IMR-90 (cell line): ENCODE measurements at regions not wholly inside any gene's neighbourhood (a gene's known extent, or its start where the extent isn't known, plus 50 kb on each side); places are given as distances from the start of the nearest gene placed in this dataset.

Source experiments
- ATAC-seq: fragments of 200-7000 bp; cut with Tn5 transposase; 2 replicates; pipeline ENCODE4 v1.9.1; 2020; ENCODE audit warnings: low read depth, mild to moderate bottlenecking, moderate library complexity
- BruUV-seq: library from RNA; stranded (reverse); fragments of 400-500 nt; replicated peaks from 2 replicates; lab custom pipeline; 2021; lab: Mats Ljungman, UMichigan
- CTCF ChIA-PET: fragments of 300-600 bp; formaldehyde crosslinking; extraction: SDS; loops from one replicate; lab custom pipeline; 2021; ENCODE audit warnings: antibody characterized with exemption; lab: Yijun Ruan, JAX
- POLR2A ChIA-PET: fragments of 300-600 bp; sonication (Branson Sonifier 250); formaldehyde crosslinking; loops from one replicate; lab custom pipeline; 2022; ENCODE audit warnings: antibody characterized with exemption; ENCODE audit not compliant: unreplicated experiment; lab: Charles Lee
- DNase-seq: peaks from one replicate; pipeline ENCODE4 v3.0.0; 2013
- H2AFZ ChIP-seq: replicated peaks from 2 replicates; pipeline ENCODE3; 2013; ENCODE audit warnings: low read length, mild to moderate bottlenecking; ENCODE audit not compliant: poor library complexity
- H2AK5ac ChIP-seq: 2 replicates; pipeline ENCODE4 v1.6.1; 2013; ENCODE audit warnings: low read depth, low read length, inconsistent platforms
- H2AK9ac ChIP-seq: replicated peaks from 2 replicates; pipeline ENCODE3; 2013; ENCODE audit warnings: mild to moderate bottlenecking, low read depth, low read length, moderate library complexity; ENCODE audit not compliant: poor library complexity
- H2BK120ac ChIP-seq: 2 replicates; pipeline ENCODE4 v1.6.1; 2013; ENCODE audit warnings: low read depth, low read length, inconsistent platforms
- H2BK15ac ChIP-seq: 3 replicates; pipeline ENCODE4 v1.6.1; 2013; ENCODE audit warnings: low read depth, low read length, inconsistent platforms
- H2BK20ac ChIP-seq: 2 replicates; pipeline ENCODE4 v1.6.1; 2013; ENCODE audit warnings: low read depth, mild to moderate bottlenecking, inconsistent platforms, low read length, moderate library complexity
- H2BK5ac ChIP-seq: 2 replicates; pipeline ENCODE4 v1.6.1; 2013; ENCODE audit warnings: mild to moderate bottlenecking, low read depth, low read length, inconsistent platforms; ENCODE audit not compliant: poor library complexity, severe bottlenecking
- H3K14ac ChIP-seq: replicated peaks from 2 replicates; pipeline ENCODE4 v1.6.1; 2013; ENCODE audit warnings: low read depth, low read length, inconsistent platforms
- H3K18ac ChIP-seq: 2 replicates; pipeline ENCODE4 v1.6.1; 2013; ENCODE audit warnings: low read depth, low read length, control low read depth
- H3K23ac ChIP-seq: 2 replicates; pipeline ENCODE4 v1.6.1; 2013; ENCODE audit warnings: low read depth, low read length, inconsistent platforms
- H3K27ac ChIP-seq: 2 replicates; pipeline ENCODE4 v1.5.1; 2013; ENCODE audit warnings: mild to moderate bottlenecking, control low read depth, low read length; ENCODE audit not compliant: insufficient read depth
- H3K27me3 ChIP-seq: 2 replicates; pipeline ENCODE4 v1.6.1; 2013; ENCODE audit warnings: low read length; ENCODE audit not compliant: control insufficient read depth, insufficient read depth
- H3K36me3 ChIP-seq: 2 replicates; pipeline ENCODE4 v1.6.1; 2013; ENCODE audit warnings: low read length, mixed read lengths; ENCODE audit not compliant: control insufficient read depth, insufficient read depth
- H3K4ac ChIP-seq: 2 replicates; pipeline ENCODE4 v1.6.1; 2013; ENCODE audit warnings: low read depth, low read length, inconsistent platforms
- H3K4me1 ChIP-seq: 2 replicates; pipeline ENCODE4 v1.6.1; 2013; ENCODE audit warnings: low read length, mixed read lengths; ENCODE audit not compliant: control insufficient read depth, insufficient read depth
- H3K4me2 ChIP-seq: 2 replicates; pipeline ENCODE4 v1.6.1; 2013; ENCODE audit warnings: low read depth, mild to moderate bottlenecking, control low read depth, low read length, moderate library complexity
- H3K4me3 ChIP-seq: 2 replicates; pipeline ENCODE4 v1.5.1; 2013; ENCODE audit warnings: low read depth, mild to moderate bottlenecking, control low read depth, low read length, moderate library complexity; ENCODE audit not compliant: insufficient read depth
- H3K56ac ChIP-seq: 2 replicates; pipeline ENCODE4 v1.6.1; 2013; ENCODE audit warnings: low read length, inconsistent platforms; ENCODE audit not compliant: insufficient read depth; ENCODE audit errors: extremely low read depth
- H3K79me1 ChIP-seq, 2 experiments: 2 replicates each; pipeline ENCODE4 v1.6.1; 2013; ENCODE audit warnings: low read length in 2 of 2, inconsistent platforms in 1 of 2, low read depth in 1 of 2
- H3K9ac ChIP-seq: 2 replicates; pipeline ENCODE4 v1.6.1; 2013; ENCODE audit warnings: low read depth, low read length, control low read depth
- H3K9me1 ChIP-seq: 2 replicates; pipeline ENCODE4 v1.6.1; 2013; ENCODE audit warnings: low read length, inconsistent platforms; ENCODE audit not compliant: insufficient read depth
- H3K9me3 ChIP-seq: 2 replicates; pipeline ENCODE4 v1.6.1; 2013; ENCODE audit warnings: low read length; ENCODE audit not compliant: control insufficient read depth, insufficient read depth
- H4K20me1 ChIP-seq: 2 replicates; pipeline ENCODE4 v1.6.1; 2013; ENCODE audit warnings: low read length, inconsistent platforms; ENCODE audit not compliant: insufficient read depth
- H4K5ac ChIP-seq: 2 replicates; pipeline ENCODE4 v1.6.1; 2013; ENCODE audit warnings: mild to moderate bottlenecking, low read depth, low read length, control low read depth
- H4K8ac ChIP-seq, 2 experiments: 2 replicates each; pipeline ENCODE4 v1.6.1; 2013; ENCODE audit warnings: low read depth in 2 of 2, low read length in 2 of 2, control low read depth in 1 of 2, inconsistent platforms in 1 of 2
- H4K91ac ChIP-seq: 2 replicates; pipeline ENCODE4 v1.6.1; 2013; ENCODE audit warnings: low read depth, low read length, inconsistent platforms; ENCODE audit not compliant: insufficient read depth
- BHLHE40 ChIP-seq: fragments of 150-350 bp; IDR thresholded peaks from 2 replicates; pipeline ENCODE4 v1.6.1; 2016; ENCODE audit warnings: mild to moderate bottlenecking, low read depth, low read length
- CEBPB ChIP-seq: IDR thresholded peaks from 2 replicates; pipeline ENCODE4 v1.6.1; 2012; ENCODE audit warnings: low read depth, low read length, improper control_type of control experiment
- CHD1 ChIP-seq: IDR thresholded peaks from 2 replicates; pipeline ENCODE4 v1.6.1; 2012; ENCODE audit warnings: low read depth, low read length, improper control_type of control experiment
- FOS ChIP-seq: fragments of 150-350 bp; IDR thresholded peaks from 2 replicates; pipeline ENCODE4 v1.6.1; 2016; ENCODE audit warnings: low read depth, low read length
- MAFK ChIP-seq: IDR thresholded peaks from 2 replicates; pipeline ENCODE4 v1.6.1; 2012; ENCODE audit warnings: low read depth, low read length, improper control_type of control experiment
- MAZ ChIP-seq: IDR thresholded peaks from 2 replicates; pipeline ENCODE4 v1.6.1; 2012; ENCODE audit warnings: low read depth, mild to moderate bottlenecking, low read length, improper control_type of control experiment, moderate library complexity, borderline replicate concordance
- MXI1 ChIP-seq: IDR thresholded peaks from 2 replicates; pipeline ENCODE4 v1.6.1; 2012; ENCODE audit warnings: low read depth, mild to moderate bottlenecking, low read length, moderate library complexity, borderline replicate concordance
- NFE2L2 ChIP-seq: fragments of 150-350 bp; IDR thresholded peaks from 2 replicates; pipeline ENCODE4 v1.6.1; 2016; ENCODE audit warnings: low read depth, mild to moderate bottlenecking, low read length
- POLR2A ChIP-seq: IDR thresholded peaks from 2 replicates; pipeline ENCODE4 v1.6.1; 2012; ENCODE audit warnings: mild to moderate bottlenecking, low read depth, low read length
- RAD21 ChIP-seq: IDR thresholded peaks from 2 replicates; pipeline ENCODE4 v1.6.1; 2012; ENCODE audit warnings: low read length, improper control_type of control experiment
- RCOR1 ChIP-seq: IDR thresholded peaks from 2 replicates; pipeline ENCODE4 v1.6.1; 2012; ENCODE audit warnings: mild to moderate bottlenecking, low read length, improper control_type of control experiment; ENCODE audit not compliant: insufficient replicate concordance
- RFX5 ChIP-seq: IDR thresholded peaks from 2 replicates; pipeline ENCODE4 v1.8.0; 2012; ENCODE audit warnings: low read depth, mild to moderate bottlenecking, low read length, moderate library complexity
- SMC3 ChIP-seq: fragments of 150-350 bp; IDR thresholded peaks from 2 replicates; pipeline ENCODE4 v1.6.1; 2016; ENCODE audit warnings: low read depth, mild to moderate bottlenecking, antibody characterized with exemption, low read length, moderate library complexity
- WGBS, 2 experiments: methylation state at CpG; one replicate each; pipeline versions ENCODE4 v1.1.5 to v1.1.7; 2013; ENCODE audit warnings: missing lambda C conversion rate in 2 of 2; ENCODE audit not compliant: insufficient read length in 1 of 2; ENCODE audit errors: extremely low coverage in 2 of 2; 5-methylcytosine and 5-hydroxymethylcytosine counted together
- dilution Hi-C: fragments of 300-500 bp; cut with HindIII; formaldehyde crosslinking; loops from one replicate; pipeline ENCODE4 v1.14.3; 2018; ENCODE audit warnings: low sequenced_read_pairs; ENCODE audit not compliant: unreplicated experiment
- in situ Hi-C: fragments of 300-500 bp; cut with MboI; formaldehyde crosslinking; loops from 3 replicates; pipeline ENCODE4 v1.14.3; 2019; ENCODE audit warnings: low sequenced_read_pairs, inconsistent platforms, mixed read lengths
- intact Hi-C: fragments of 100-400 bp; cut with micrococcal nuclease; formaldehyde crosslinking; loops from 2 replicates; pipeline ENCODE4 v1.10.0; 2022
- TF ChIP-seq, protein P1 (sequence below): fragments of 150-350 bp; IDR thresholded peaks from 2 replicates; pipeline ENCODE4 v1.6.1; 2016; ENCODE audit warnings: low read depth, mild to moderate bottlenecking, low read length, moderate library complexity, borderline replicate concordance
- TF ChIP-seq, protein P2 (sequence below): fragments of 150-350 bp; IDR thresholded peaks from 2 replicates; pipeline ENCODE4 v1.6.1; 2017; ENCODE audit warnings: mild to moderate bottlenecking, antibody characterized with exemption, low read length, low read depth
- TF ChIP-seq, protein P3 (sequence below): conservative IDR thresholded peaks from 2 replicates; pipeline ENCODE4 v1.5.1; 2012; ENCODE audit warnings: mild to moderate bottlenecking, low read depth, low read length, improper control_type of control experiment

DNA sequence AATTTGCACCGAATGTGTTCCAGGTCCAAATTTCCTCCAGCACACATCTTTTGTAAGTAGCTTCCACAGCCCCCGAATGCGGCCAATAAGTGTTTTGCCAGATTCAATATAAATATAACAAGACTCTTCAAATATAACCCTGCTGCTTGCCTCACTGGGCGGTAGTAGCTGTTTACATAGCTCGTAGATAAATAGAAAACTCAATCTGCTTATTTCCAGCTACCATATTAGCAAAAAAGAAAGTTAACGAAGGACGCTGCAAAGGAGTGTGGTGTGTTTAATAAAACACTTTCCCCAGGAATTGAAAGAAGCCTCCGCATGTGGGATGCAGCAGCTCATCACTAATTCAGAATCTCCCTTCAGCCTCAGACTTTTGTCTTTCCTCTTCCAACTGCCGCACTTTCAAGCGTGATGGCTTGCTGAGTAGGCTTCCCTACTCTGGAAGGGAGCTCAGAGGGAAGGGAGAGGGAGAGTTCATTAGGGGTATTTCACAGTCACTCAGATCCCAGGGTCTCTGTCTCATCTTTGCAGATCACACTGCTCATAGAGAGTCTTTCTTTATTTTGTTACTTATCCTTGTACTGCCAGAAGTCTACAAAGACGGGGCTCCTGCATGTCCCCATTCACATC is 367.0 kb downstream of the RND3 start:
- H3K9ac ChIP-seq = no peak overlapping the region
- H2AFZ ChIP-seq = no peak overlapping the region
- H2BK120ac ChIP-seq = no peak overlapping the region
- no peaks in the 10 kb centered on the region; the same call in 1 of the 2 replicates for H3K4me1 ChIP-seq
- H3K79me1 ChIP-seq = no peaks in the 10 kb centered on the region
- intact Hi-C loops = loop anchor here (10.0 kb wide), 1 partner anchor 526 kb away; no protein-coding TSS in a partner anchor
- H2AK5ac ChIP-seq = no peak overlapping the region
- ATAC-seq = peak; percentile 48
- CTCF ChIA-PET = no interaction called here
- no peak overlapping the region for H3K23ac ChIP-seq
- no peaks in the 10 kb centered on the region for H3K9me3 ChIP-seq
- in situ Hi-C loops = no loop called here
- no peaks in the 10 kb centered on the region for H3K27me3 ChIP-seq
- no peak overlapping the region for H2BK5ac ChIP-seq
- peak overlapping the region; percentile 41; the same call in 1 of the 2 replicates for H3K4me2 ChIP-seq
- H3K36me3 ChIP-seq = no peaks in the 10 kb centered on the region
- no peak overlapping the region for H3K4ac ChIP-seq
- no peak for DNase-seq
- H3K27ac ChIP-seq = no peak overlapping the region
- no peak overlapping the region for H2BK15ac ChIP-seq
- no peak overlapping the region for H2AK9ac ChIP-seq
- dilution Hi-C loops = no loop called here
- WGBS, 2 experiments = no CpG with 5 or more reads among the region's 11 CpGs
- H3K4me3 ChIP-seq = no peak overlapping the region
- H4K5ac ChIP-seq = no peak overlapping the region
- H3K56ac ChIP-seq = no peak overlapping the region
- BruUV-seq = no TSS peak
- H4K20me1 ChIP-seq = no peaks in the 10 kb centered on the region
- no peak overlapping the region for H2BK20ac ChIP-seq
- 0 out of 2 replicates have a peak, but pooled peaks cover 4% of the 10 kb centered on the region for H3K9me1 ChIP-seq
- no peak overlapping the region for H4K8ac ChIP-seq
- H3K18ac ChIP-seq = no peak overlapping the region
- no peak overlapping the region for H4K91ac ChIP-seq
- TF ChIP-seq BHLHE40 (no peak), RFX5 (no peak), RAD21 (no peak), CHD1 (no peak), NFE2L2 (no peak), CEBPB (no peak), SMC3 (no peak), MAZ (no peak), FOS (no peak), MAFK (no peak), POLR2A (no peak), RCOR1 (no peak), MXI1 (no peak)
- TF ChIP-seq, protein P1, sequence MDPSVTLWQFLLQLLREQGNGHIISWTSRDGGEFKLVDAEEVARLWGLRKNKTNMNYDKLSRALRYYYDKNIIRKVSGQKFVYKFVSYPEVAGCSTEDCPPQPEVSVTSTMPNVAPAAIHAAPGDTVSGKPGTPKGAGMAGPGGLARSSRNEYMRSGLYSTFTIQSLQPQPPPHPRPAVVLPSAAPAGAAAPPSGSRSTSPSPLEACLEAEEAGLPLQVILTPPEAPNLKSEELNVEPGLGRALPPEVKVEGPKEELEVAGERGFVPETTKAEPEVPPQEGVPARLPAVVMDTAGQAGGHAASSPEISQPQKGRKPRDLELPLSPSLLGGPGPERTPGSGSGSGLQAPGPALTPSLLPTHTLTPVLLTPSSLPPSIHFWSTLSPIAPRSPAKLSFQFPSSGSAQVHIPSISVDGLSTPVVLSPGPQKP = no peak
- TF ChIP-seq, protein P2, sequence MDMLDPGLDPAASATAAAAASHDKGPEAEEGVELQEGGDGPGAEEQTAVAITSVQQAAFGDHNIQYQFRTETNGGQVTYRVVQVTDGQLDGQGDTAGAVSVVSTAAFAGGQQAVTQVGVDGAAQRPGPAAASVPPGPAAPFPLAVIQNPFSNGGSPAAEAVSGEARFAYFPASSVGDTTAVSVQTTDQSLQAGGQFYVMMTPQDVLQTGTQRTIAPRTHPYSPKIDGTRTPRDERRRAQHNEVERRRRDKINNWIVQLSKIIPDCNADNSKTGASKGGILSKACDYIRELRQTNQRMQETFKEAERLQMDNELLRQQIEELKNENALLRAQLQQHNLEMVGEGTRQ = no peak
- TF ChIP-seq, protein P3, sequence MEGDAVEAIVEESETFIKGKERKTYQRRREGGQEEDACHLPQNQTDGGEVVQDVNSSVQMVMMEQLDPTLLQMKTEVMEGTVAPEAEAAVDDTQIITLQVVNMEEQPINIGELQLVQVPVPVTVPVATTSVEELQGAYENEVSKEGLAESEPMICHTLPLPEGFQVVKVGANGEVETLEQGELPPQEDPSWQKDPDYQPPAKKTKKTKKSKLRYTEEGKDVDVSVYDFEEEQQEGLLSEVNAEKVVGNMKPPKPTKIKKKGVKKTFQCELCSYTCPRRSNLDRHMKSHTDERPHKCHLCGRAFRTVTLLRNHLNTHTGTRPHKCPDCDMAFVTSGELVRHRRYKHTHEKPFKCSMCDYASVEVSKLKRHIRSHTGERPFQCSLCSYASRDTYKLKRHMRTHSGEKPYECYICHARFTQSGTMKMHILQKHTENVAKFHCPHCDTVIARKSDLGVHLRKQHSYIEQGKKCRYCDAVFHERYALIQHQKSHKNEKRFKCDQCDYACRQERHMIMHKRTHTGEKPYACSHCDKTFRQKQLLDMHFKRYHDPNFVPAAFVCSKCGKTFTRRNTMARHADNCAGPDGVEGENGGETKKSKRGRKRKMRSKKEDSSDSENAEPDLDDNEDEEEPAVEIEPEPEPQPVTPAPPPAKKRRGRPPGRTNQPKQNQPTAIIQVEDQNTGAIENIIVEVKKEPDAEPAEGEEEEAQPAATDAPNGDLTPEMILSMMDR = no peak
- H3K14ac ChIP-seq = no peak overlapping the region
- POLR2A ChIA-PET = no interaction called here
